K562 (cell line): ENCODE measurements at regions not wholly inside any gene's neighbourhood (a gene's known extent, or its start where the extent isn't known, plus 50 kb on each side); places are given as distances from the start of the nearest gene placed in this dataset.

Experiments
- CREM ChIP-seq: IDR thresholded peaks from 2 replicates; pipeline ENCODE4 v1.6.1; 2014; ENCODE audit warnings: antibody characterized with exemption, low read depth
- EP300 ChIP-seq: IDR thresholded peaks from 2 replicates; pipeline ENCODE4 v1.6.1; 2012; ENCODE audit warnings: low read length, improper control_type of control experiment
- FOXK1 ChIP-seq: sonication (generic); formaldehyde crosslinking; IDR thresholded peaks from 2 replicates; pipeline ENCODE4 v1.8.0; 2022; ENCODE audit warnings: missing genetic modification reagents, mild to moderate bottlenecking, borderline replicate concordance
- JUN ChIP-seq, 2 experiments: sonication (generic) in 1 of 2; formaldehyde crosslinking in 1 of 2; IDR thresholded peaks; 2 replicates each; pipeline versions ENCODE4 v1.6.1 to v1.8.0; 2012 to 2022; ENCODE audit warnings: borderline replicate concordance in 2 of 2, mild to moderate bottlenecking in 2 of 2, improper control_type of control experiment in 1 of 2, low read depth in 1 of 2, low read length in 1 of 2, missing genetic modification reagents in 1 of 2
- JUND ChIP-seq, 2 experiments: IDR thresholded peaks; 2 replicates in 1 of 2; 3 replicates in 1 of 2; pipeline ENCODE4 v1.6.1; 2011; ENCODE audit warnings: borderline replicate concordance in 2 of 2, low read depth in 2 of 2, low read length in 2 of 2, improper control_type of control experiment in 1 of 2, missing biosample characterization in 1 of 2, missing genetic modification characterization in 1 of 2, missing genetic modification reagents in 1 of 2
- L3MBTL2 ChIP-seq: fragments of 450-650 bp; IDR thresholded peaks from 2 replicates; pipeline ENCODE4 v1.6.1; 2016; ENCODE audit warnings: mild to moderate bottlenecking, moderate library complexity
- MAFG ChIP-seq: fragments of 450-650 bp; conservative IDR thresholded peaks from 2 replicates; pipeline ENCODE4 v1.6.1; 2016; ENCODE audit warnings: missing genetic modification characterization, missing compliant biosample characterization
- RCOR1 ChIP-seq, 2 experiments: IDR thresholded peaks; 2 replicates each; pipeline ENCODE4 v1.6.1; 2012; ENCODE audit warnings: low read depth in 2 of 2, low read length in 2 of 2, borderline replicate concordance in 1 of 2, improper control_type of control experiment in 1 of 2
- RFX5 ChIP-seq: IDR thresholded peaks from 2 replicates; pipeline ENCODE4 v1.6.1; 2011; ENCODE audit warnings: low read depth, mild to moderate bottlenecking, improper control_type of control experiment, low read length
- SOX6 ChIP-seq: fragments of 450-650 bp; IDR thresholded peaks from 2 replicates; pipeline ENCODE4 v1.6.1; 2014; ENCODE audit warnings: mild to moderate bottlenecking
- ZBTB7A ChIP-seq: IDR thresholded peaks from 2 replicates; pipeline ENCODE4 v1.6.1; 2011; ENCODE audit warnings: low read depth, mild to moderate bottlenecking, low read length, moderate library complexity, borderline replicate concordance; ENCODE audit not compliant: control insufficient read depth
- ZNF277 ChIP-seq: fragments of 250-450 bp; sonication (Bioruptor Pico); IDR thresholded peaks from 2 replicates; pipeline ENCODE4 v1.8.0; 2022; ENCODE audit warnings: inconsistent platforms, mild to moderate bottlenecking, moderate library complexity, borderline replicate concordance
- ZNF639 ChIP-seq, 2 experiments: fragments of 200-800 bp in 1 of 2; sonication (Bioruptor generic) in 1 of 2; sonication (generic) in 1 of 2; formaldehyde crosslinking in 1 of 2; IDR thresholded peaks in 1 of 2; conservative IDR thresholded peaks in 1 of 2; 2 replicates each; pipeline versions ENCODE4 v1.5.0 to v1.6.1; 2016 to 2020; ENCODE audit warnings: missing compliant biosample characterization in 1 of 2, missing genetic modification characterization in 1 of 2, missing genetic modification reagents in 1 of 2

DNA sequence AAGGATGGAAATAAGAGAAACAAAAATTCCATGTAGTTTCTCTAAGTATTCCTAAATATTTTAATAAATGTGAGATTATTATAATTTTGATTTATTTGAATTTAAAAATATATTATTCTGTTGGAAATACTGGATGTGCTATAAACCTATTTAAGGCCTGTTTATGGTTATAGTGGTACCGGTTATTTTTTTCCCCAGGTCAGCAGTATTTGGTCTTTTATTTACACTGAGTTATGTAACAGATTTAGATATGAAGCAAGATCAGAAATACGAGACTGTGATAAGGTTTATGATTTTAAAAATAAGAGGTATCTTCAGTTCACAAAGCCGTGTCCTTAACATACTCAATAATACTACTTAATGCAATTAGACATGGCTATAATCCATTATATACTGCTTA is 634.3 kb upstream of the POU3F2 start:
- TF ChIP-seq ZBTB7A (no peak), MAFG (no peak), FOXK1 (CRISPR knock-in tag) (no peak), SOX6 (no peak), JUND (IDR thresholded peaks at IDR 0.05; ENCODE audit: borderline replicate concordance, low read depth, low read length) (no peak), JUND (tag; IDR thresholded peaks at IDR 0.05; ENCODE audit: borderline replicate concordance, low read depth, low read length) (no peak), ZNF639 (CRISPR knock-in tag; conservative IDR thresholded peaks at IDR 0.05 in 1 of 2, IDR thresholded peaks at IDR 0.05 in 1 of 2) (no peak), ZNF277 (no peak), RFX5 (no peak), CREM (no peak), RCOR1 (IDR thresholded peaks at IDR 0.05; ENCODE audit: borderline replicate concordance in 1 of 2, low read depth in 2 of 2, low read length in 2 of 2) (no peak), JUN (IDR thresholded peaks at IDR 0.05; ENCODE audit: borderline replicate concordance, low read depth, low read length) (no peak), JUN (CRISPR knock-in tag; IDR thresholded peaks at IDR 0.05; ENCODE audit: borderline replicate concordance) (no peak), L3MBTL2 (no peak), EP300 (no peak)
